ENCODE measurements at regions not wholly inside any gene's neighbourhood (a gene's known extent, or its start where the extent isn't known, plus 50 kb on each side); places are given as distances from the start of the nearest gene placed in this dataset.

GRCh38 chr3:99352811-99353210 lies 285.6 kb upstream of the COL8A1 start:
- 0% methylated on average over 3 of the region's 3 CpGs for WGBS (ENCODE audit: insufficient coverage, insufficient replicate concordance, low lambda C conversion rate, missing lambda C conversion rate)
- Histone ChIP-seq H2AFZ (ENCODE audit: control insufficient read depth, low read depth, low read length) (no peak overlapping the region), H4K20me1 (ENCODE audit: control insufficient read depth, insufficient read depth) (no peaks in the 10 kb centered on the region), H3K4me1 (ENCODE audit: control insufficient read depth, insufficient read depth, low read length) (no peaks in the 10 kb centered on the region), H3K27ac (ENCODE audit: control insufficient read depth, insufficient read depth) (no peak overlapping the region), H3K27me3 (replicated peaks in 1 of 2; ENCODE audit: control insufficient read depth in 2 of 2, insufficient read depth in 2 of 2, low read length in 1 of 2) (no peaks in the 10 kb centered on the region), H3K9ac (ENCODE audit: control insufficient read depth, insufficient read depth, low read length) (no peak overlapping the region), H3K36me3 (ENCODE audit: control insufficient read depth in 2 of 2, insufficient read depth in 2 of 2, low read length in 1 of 2) (no peaks in the 10 kb centered on the region), H3K4me2 (ENCODE audit: control insufficient read depth, insufficient read depth) (no peak overlapping the region), H3K4me3 (no peak overlapping the region), H3K79me2 (ENCODE audit: control insufficient read depth, insufficient read depth, low read length) (no peaks in the 10 kb centered on the region), H3K9me3 (replicated peaks; ENCODE audit: control insufficient read depth, insufficient read depth, low read length) (no peaks in the 10 kb centered on the region; the same call in 2 of the 3 replicates)
- ChIA-PET POLR2A (no interaction called here), SMC1A (ENCODE audit: uncharacterized antibody, unreplicated experiment) (interaction anchor here (0.8 to 1.0 kb wide), 2 partner anchors 88 to 150 kb away, joined by 3 read pairs; no protein-coding TSS in a partner anchor), RAD21 (ENCODE audit: unreplicated experiment) (no interaction called here), CTCF (interaction anchor here (0.5 to 1.2 kb wide), 2 partner anchors 57 to 179 kb away, joined by 3 read pairs; no protein-coding TSS in a partner anchor)
- no peak for ATAC-seq
- no peak for TF ChIP-seq IKZF2 (IDR thresholded peaks at IDR 0.05)
- TF ChIP-seq IRF4 (IDR thresholded peaks at IDR 0.05; ENCODE audit: low read depth, low read length), result no peak
- no peak for TF ChIP-seq CTCF (IDR thresholded peaks at IDR 0.05 in 2 of 3, conservative IDR thresholded peaks at IDR 0.05 in 1 of 3; ENCODE audit: control insufficient read depth in 2 of 3, extremely low read depth in 1 of 3, insufficient read depth in 1 of 3, low read depth in 3 of 3, low read length in 3 of 3)
- TF ChIP-seq WRNIP1 (IDR thresholded peaks at IDR 0.05; ENCODE audit: borderline replicate concordance, low read depth, low read length), result no peak
- no peak for TF ChIP-seq PKNOX1 (IDR thresholded peaks at IDR 0.05)
- no peak for TF ChIP-seq ETV6 (conservative IDR thresholded peaks at IDR 0.05 in 1 of 2, IDR thresholded peaks at IDR 0.05 in 1 of 2; ENCODE audit: borderline replicate concordance in 1 of 2, low read depth in 1 of 2)
- TF ChIP-seq SPI1 (IDR thresholded peaks at IDR 0.05; ENCODE audit: borderline replicate concordance, insufficient read depth, low read depth, low read length), result no peak
- TF ChIP-seq BACH1 (IDR thresholded peaks at IDR 0.05; ENCODE audit: borderline replicate concordance), result no peak
- no peak for TF ChIP-seq STAT3 (IDR thresholded peaks at IDR 0.05; ENCODE audit: low read depth, low read length)
- TF ChIP-seq CHD2 (IDR thresholded peaks at IDR 0.05; ENCODE audit: borderline replicate concordance, low read depth, low read length), result no peak
- TF ChIP-seq ESRRA (IDR thresholded peaks at IDR 0.05; ENCODE audit: low read length), result no peak
- no peak for TF ChIP-seq SRF (IDR thresholded peaks at IDR 0.05; ENCODE audit: low read depth in 2 of 2, low read length in 2 of 2)
- TF ChIP-seq TCF7 (IDR thresholded peaks at IDR 0.05; ENCODE audit: borderline replicate concordance), result no peak
- TF ChIP-seq YY1 (IDR thresholded peaks at IDR 0.05; ENCODE audit: low read depth, low read length), result no peak
- TF ChIP-seq RELB (IDR thresholded peaks at IDR 0.05; ENCODE audit: low read depth), result no peak
- in situ Hi-C loops (cut with MboI) (no loop called here), intact Hi-C loops (cut with micrococcal nuclease; ENCODE audit: unreplicated experiment) (no loop called here)
- BruUV-seq (replicated peaks), result no TSS peak
- DNase-seq (ENCODE audit: low read depth, low spot score), result no peak
- FAIRE-seq, result no peak
